ENCODE measurements at regions not wholly inside any gene's neighbourhood (a gene's known extent, or its start where the extent isn't known, plus 50 kb on each side); places are given as distances from the start of the nearest gene placed in this dataset.

DNA sequence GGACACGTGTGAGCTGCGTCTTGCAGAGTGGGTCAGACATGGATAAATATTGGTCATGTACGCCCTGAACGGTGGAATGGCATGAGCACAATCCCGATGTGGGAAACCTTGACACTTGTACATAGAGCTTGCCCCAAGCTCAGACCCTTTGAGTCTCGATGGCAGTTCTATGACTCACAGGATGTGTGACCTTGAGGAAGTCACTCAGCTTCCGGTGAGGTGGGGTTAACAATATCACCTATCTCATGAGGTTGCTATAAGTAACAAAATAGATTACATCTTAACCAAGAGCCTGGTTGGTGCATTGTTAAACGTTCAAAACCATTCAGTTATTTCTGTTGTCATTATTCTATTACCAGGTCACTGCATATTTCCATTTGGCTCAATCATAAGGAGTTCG, 109.1 kb upstream of the TBL1X start:
- ChIA-PET POLR2A (no interaction called here), CTCF (interaction anchor here (0.6 kb wide), 1 partner anchor 10 kb away, joined by 3 read pairs; no protein-coding TSS in a partner anchor)
- Histone ChIP-seq H3K4me3 (ENCODE audit: low read depth, low read length) (no peak overlapping the region), H3K9me3 (ENCODE audit: control insufficient read depth, insufficient read depth, low read depth, low read length) (no peaks in the 10 kb centered on the region), H3K36me3 (ENCODE audit: control insufficient read depth in 2 of 2, insufficient read depth in 1 of 2, low read length in 2 of 2) (no peaks in the 10 kb centered on the region), H3K4me1 (ENCODE audit: control insufficient read depth, insufficient read depth, low read length) (no peaks in the 10 kb centered on the region), H3K27ac (ENCODE audit: extremely low read depth, low read depth, low read length) (no peak overlapping the region)
- TF ChIP-seq ZNF404 (tag by site-specific recombination; IDR thresholded peaks at IDR 0.05) (no peak), WT1 (tag by site-specific recombination; IDR thresholded peaks at IDR 0.05) (no peak), SCRT2 (tag by site-specific recombination; IDR thresholded peaks at IDR 0.05) (no peak), ZNF366 (tag by site-specific recombination; conservative IDR thresholded peaks at IDR 0.05) (no peak), ZNF558 (tag by site-specific recombination; IDR thresholded peaks at IDR 0.05) (no peak), ZNF549 (tag by site-specific recombination; IDR thresholded peaks at IDR 0.05) (no peak), ZNF37A (tag by site-specific recombination; IDR thresholded peaks at IDR 0.05) (no peak), ZNF175 (tag by site-specific recombination; IDR thresholded peaks at IDR 0.05) (no peak), ZBTB48 (tag by site-specific recombination; IDR thresholded peaks at IDR 0.05) (no peak), ZNF473 (tag by site-specific recombination; IDR thresholded peaks at IDR 0.05) (no peak), ZNF16 (tag by site-specific recombination; IDR thresholded peaks at IDR 0.05; ENCODE audit: low read depth) (no peak), KLF10 (tag by site-specific recombination; IDR thresholded peaks at IDR 0.05) (no peak), ZNF10 (tag by site-specific recombination; IDR thresholded peaks at IDR 0.05) (no peak)
- TF ChIP-seq, protein P1, sequence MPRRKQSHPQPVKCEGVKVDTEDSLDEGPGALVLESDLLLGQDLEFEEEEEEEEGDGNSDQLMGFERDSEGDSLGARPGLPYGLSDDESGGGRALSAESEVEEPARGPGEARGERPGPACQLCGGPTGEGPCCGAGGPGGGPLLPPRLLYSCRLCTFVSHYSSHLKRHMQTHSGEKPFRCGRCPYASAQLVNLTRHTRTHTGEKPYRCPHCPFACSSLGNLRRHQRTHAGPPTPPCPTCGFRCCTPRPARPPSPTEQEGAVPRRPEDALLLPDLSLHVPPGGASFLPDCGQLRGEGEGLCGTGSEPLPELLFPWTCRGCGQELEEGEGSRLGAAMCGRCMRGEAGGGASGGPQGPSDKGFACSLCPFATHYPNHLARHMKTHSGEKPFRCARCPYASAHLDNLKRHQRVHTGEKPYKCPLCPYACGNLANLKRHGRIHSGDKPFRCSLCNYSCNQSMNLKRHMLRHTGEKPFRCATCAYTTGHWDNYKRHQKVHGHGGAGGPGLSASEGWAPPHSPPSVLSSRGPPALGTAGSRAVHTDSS (tag by site-specific recombination; IDR thresholded peaks at IDR 0.05): no peak
- TF ChIP-seq, protein P2, sequence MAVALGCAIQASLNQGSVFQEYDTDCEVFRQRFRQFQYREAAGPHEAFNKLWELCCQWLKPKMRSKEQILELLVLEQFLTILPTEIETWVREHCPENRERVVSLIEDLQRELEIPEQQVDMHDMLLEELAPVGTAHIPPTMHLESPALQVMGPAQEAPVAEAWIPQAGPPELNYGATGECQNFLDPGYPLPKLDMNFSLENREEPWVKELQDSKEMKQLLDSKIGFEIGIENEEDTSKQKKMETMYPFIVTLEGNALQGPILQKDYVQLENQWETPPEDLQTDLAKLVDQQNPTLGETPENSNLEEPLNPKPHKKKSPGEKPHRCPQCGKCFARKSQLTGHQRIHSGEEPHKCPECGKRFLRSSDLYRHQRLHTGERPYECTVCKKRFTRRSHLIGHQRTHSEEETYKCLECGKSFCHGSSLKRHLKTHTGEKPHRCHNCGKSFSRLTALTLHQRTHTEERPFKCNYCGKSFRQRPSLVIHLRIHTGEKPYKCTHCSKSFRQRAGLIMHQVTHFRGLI (tag by site-specific recombination; IDR thresholded peaks at IDR 0.05): no peak
- TF ChIP-seq, protein P3, sequence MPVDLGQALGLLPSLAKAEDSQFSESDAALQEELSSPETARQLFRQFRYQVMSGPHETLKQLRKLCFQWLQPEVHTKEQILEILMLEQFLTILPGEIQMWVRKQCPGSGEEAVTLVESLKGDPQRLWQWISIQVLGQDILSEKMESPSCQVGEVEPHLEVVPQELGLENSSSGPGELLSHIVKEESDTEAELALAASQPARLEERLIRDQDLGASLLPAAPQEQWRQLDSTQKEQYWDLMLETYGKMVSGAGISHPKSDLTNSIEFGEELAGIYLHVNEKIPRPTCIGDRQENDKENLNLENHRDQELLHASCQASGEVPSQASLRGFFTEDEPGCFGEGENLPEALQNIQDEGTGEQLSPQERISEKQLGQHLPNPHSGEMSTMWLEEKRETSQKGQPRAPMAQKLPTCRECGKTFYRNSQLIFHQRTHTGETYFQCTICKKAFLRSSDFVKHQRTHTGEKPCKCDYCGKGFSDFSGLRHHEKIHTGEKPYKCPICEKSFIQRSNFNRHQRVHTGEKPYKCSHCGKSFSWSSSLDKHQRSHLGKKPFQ (tag by site-specific recombination; IDR thresholded peaks at IDR 0.05): no peak
- TF ChIP-seq, protein P4, sequence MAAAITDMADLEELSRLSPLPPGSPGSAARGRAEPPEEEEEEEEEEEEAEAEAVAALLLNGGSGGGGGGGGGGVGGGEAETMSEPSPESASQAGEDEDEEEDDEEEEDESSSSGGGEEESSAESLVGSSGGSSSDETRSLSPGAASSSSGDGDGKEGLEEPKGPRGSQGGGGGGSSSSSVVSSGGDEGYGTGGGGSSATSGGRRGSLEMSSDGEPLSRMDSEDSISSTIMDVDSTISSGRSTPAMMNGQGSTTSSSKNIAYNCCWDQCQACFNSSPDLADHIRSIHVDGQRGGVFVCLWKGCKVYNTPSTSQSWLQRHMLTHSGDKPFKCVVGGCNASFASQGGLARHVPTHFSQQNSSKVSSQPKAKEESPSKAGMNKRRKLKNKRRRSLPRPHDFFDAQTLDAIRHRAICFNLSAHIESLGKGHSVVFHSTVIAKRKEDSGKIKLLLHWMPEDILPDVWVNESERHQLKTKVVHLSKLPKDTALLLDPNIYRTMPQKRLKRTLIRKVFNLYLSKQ (tag by site-specific recombination; IDR thresholded peaks at IDR 0.05; ENCODE audit: borderline replicate concordance): no peak
- TF ChIP-seq, protein P5, sequence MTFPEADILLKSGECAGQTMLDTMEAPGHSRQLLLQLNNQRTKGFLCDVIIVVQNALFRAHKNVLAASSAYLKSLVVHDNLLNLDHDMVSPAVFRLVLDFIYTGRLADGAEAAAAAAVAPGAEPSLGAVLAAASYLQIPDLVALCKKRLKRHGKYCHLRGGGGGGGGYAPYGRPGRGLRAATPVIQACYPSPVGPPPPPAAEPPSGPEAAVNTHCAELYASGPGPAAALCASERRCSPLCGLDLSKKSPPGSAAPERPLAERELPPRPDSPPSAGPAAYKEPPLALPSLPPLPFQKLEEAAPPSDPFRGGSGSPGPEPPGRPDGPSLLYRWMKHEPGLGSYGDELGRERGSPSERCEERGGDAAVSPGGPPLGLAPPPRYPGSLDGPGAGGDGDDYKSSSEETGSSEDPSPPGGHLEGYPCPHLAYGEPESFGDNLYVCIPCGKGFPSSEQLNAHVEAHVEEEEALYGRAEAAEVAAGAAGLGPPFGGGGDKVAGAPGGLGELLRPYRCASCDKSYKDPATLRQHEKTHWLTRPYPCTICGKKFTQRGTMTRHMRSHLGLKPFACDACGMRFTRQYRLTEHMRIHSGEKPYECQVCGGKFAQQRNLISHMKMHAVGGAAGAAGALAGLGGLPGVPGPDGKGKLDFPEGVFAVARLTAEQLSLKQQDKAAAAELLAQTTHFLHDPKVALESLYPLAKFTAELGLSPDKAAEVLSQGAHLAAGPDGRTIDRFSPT (tag by site-specific recombination; IDR thresholded peaks at IDR 0.05): no peak
- TF ChIP-seq, protein P6, sequence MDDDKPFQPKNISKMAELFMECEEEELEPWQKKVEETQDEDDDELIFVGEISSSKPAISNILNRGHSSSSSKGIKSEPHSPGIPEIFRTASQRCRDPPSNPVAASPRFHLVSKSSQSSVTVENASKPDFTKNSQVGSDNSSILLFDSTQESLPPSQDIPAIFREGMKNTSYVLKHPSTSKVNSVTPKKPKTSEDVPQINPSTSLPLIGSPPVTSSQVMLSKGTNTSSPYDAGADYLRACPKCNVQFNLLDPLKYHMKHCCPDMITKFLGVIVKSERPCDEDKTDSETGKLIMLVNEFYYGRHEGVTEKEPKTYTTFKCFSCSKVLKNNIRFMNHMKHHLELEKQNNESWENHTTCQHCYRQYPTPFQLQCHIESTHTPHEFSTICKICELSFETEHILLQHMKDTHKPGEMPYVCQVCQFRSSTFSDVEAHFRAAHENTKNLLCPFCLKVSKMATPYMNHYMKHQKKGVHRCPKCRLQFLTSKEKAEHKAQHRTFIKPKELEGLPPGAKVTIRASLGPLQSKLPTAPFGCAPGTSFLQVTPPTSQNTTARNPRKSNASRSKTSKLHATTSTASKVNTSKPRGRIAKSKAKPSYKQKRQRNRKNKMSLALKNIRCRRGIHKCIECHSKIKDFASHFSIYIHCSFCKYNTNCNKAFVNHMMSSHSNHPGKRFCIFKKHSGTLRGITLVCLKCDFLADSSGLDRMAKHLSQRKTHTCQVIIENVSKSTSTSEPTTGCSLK (tag by site-specific recombination; IDR thresholded peaks at IDR 0.05): no peak
- TF ChIP-seq, protein P7, sequence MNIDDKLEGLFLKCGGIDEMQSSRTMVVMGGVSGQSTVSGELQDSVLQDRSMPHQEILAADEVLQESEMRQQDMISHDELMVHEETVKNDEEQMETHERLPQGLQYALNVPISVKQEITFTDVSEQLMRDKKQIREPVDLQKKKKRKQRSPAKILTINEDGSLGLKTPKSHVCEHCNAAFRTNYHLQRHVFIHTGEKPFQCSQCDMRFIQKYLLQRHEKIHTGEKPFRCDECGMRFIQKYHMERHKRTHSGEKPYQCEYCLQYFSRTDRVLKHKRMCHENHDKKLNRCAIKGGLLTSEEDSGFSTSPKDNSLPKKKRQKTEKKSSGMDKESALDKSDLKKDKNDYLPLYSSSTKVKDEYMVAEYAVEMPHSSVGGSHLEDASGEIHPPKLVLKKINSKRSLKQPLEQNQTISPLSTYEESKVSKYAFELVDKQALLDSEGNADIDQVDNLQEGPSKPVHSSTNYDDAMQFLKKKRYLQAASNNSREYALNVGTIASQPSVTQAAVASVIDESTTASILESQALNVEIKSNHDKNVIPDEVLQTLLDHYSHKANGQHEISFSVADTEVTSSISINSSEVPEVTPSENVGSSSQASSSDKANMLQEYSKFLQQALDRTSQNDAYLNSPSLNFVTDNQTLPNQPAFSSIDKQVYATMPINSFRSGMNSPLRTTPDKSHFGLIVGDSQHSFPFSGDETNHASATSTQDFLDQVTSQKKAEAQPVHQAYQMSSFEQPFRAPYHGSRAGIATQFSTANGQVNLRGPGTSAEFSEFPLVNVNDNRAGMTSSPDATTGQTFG (tag by site-specific recombination; IDR thresholded peaks at IDR 0.05; ENCODE audit: borderline replicate concordance): no peak
